ENCODE measurements at regions not wholly inside any gene's neighbourhood (a gene's known extent, or its start where the extent isn't known, plus 50 kb on each side); places are given as distances from the start of the nearest gene placed in this dataset.

- H3K27ac ChIP-seq = no peak overlapping the region
- no peak for TF ChIP-seq EP300 (IDR thresholded peaks at IDR 0.05)
- TF ChIP-seq POLR2A (IDR thresholded peaks at IDR 0.05) = no peak
- TF ChIP-seq CTCF (IDR thresholded peaks at IDR 0.05) = no peak
- no peak overlapping the region for H3K4me3 ChIP-seq
- no peaks in the 10 kb centered on the region for H3K36me3 ChIP-seq
- H3K4me1 ChIP-seq = no peaks in the 10 kb centered on the region
- peaks cover 0 to 25% of the 10 kb centered on the region in 2 donors for H3K27me3 ChIP-seq
- H3K9me3 ChIP-seq = no peaks in the 10 kb centered on the region
- DNase-seq (ENCODE audit: low spot score in 2 of 2) = no peak
- 85 to 88% methylated on average over 14 of the region's 14 CpGs for WGBS, 2 donors
Measured at GRCh38 chr17:79417476-79417988, 193.3 kb downstream of the RBFOX3 start.

- Histone ChIP-seq H3K4me1 (no peaks in the 10 kb centered on the region), H3K9me3 (no peaks in the 10 kb centered on the region), H3K36me3 (no peaks in the 10 kb centered on the region), H3K27me3 (peaks cover 0 to 28% of the 10 kb centered on the region in 2 donors), H3K4me3 (no peak overlapping the region), H3K27ac (no peak overlapping the region)
- 73 to 79% methylated on average over 7 to 9 of the region's 9 CpGs for WGBS, 2 donors
- no peak for TF ChIP-seq CTCF (IDR thresholded peaks at IDR 0.05)
- no peak for TF ChIP-seq POLR2A (IDR thresholded peaks at IDR 0.05)
- no peak for TF ChIP-seq EP300 (IDR thresholded peaks at IDR 0.05)
- no peak for DNase-seq (ENCODE audit: low spot score in 2 of 2)
Measured at GRCh38 chr17:79415909-79416308, 194.9 kb downstream of the RBFOX3 start.

- Histone ChIP-seq H3K36me3 (no peaks in the 10 kb centered on the region), H3K4me3 (no peak overlapping the region), H3K27ac (no peak overlapping the region), H3K4me1 (no peaks in the 10 kb centered on the region), H3K9me3 (no peaks in the 10 kb centered on the region), H3K27me3 (peaks cover 0 to 33% of the 10 kb centered on the region in 2 donors)
- TF ChIP-seq EP300 (IDR thresholded peaks at IDR 0.05) = no peak
- no peak for TF ChIP-seq CTCF (IDR thresholded peaks at IDR 0.05)
- TF ChIP-seq POLR2A (IDR thresholded peaks at IDR 0.05) = no peak
- 39 to 45% methylated on average over 10 to 11 of the region's 13 CpGs for WGBS, 2 donors
- no peak for DNase-seq (ENCODE audit: low spot score in 2 of 2)
Measured at GRCh38 chr17:79415365-79415764, 195.5 kb downstream of the RBFOX3 start.

GRCh38 chr17:79414793-79415211 lies 196.0 kb downstream of the RBFOX3 start:
- DNase-seq (ENCODE audit: low spot score in 2 of 2) = no peak
- no peaks in the 10 kb centered on the region for H3K36me3 ChIP-seq
- H3K9me3 ChIP-seq = no peaks in the 10 kb centered on the region
- peaks cover 0 to 38% of the 10 kb centered on the region in 2 donors for H3K27me3 ChIP-seq
- WGBS, 2 donors = 57 to 75% methylated on average over 7 to 16 of the region's 16 CpGs
- no peaks in the 10 kb centered on the region for H3K4me1 ChIP-seq
- no peak overlapping the region for H3K4me3 ChIP-seq
- TF ChIP-seq CTCF (IDR thresholded peaks at IDR 0.05) (no peak), EP300 (IDR thresholded peaks at IDR 0.05) (no peak), POLR2A (IDR thresholded peaks at IDR 0.05) (no peak)
- no peak overlapping the region for H3K27ac ChIP-seq

- no peak for DNase-seq (ENCODE audit: low spot score in 2 of 2)
- peaks cover 0 to 44% of the 10 kb centered on the region in 2 donors for H3K27me3 ChIP-seq
- H3K27ac ChIP-seq = no peak overlapping the region
- H3K4me3 ChIP-seq = no peak overlapping the region
- no peaks in the 10 kb centered on the region for H3K9me3 ChIP-seq
- WGBS, 2 donors = 68 to 73% methylated on average over 16 to 21 of the region's 21 CpGs
- no peaks in the 10 kb centered on the region for H3K4me1 ChIP-seq
- TF ChIP-seq CTCF (IDR thresholded peaks at IDR 0.05) = no peak
- TF ChIP-seq EP300 (IDR thresholded peaks at IDR 0.05) = no peak
- TF ChIP-seq POLR2A (IDR thresholded peaks at IDR 0.05) = no peak
- no peaks in the 10 kb centered on the region for H3K36me3 ChIP-seq
Measured at GRCh38 chr17:79414063-79414792, 196.6 kb downstream of the RBFOX3 start.

All from tibial nerve (tissue), 4 donors.